ENCODE measurements at regions not wholly inside any gene's neighbourhood (a gene's known extent, or its start where the extent isn't known, plus 50 kb on each side); places are given as distances from the start of the nearest gene placed in this dataset. TPM values are rescaled to one million over a fixed set of nuclear protein-coding genes. Genes with fewer than 3 reads are reported as not detected.
"Not testable (repeated sequence)": the region's sequence is repeated elsewhere in the genome, so short reads cannot be mapped to it uniquely, and the experiment has no call there.

DNA sequence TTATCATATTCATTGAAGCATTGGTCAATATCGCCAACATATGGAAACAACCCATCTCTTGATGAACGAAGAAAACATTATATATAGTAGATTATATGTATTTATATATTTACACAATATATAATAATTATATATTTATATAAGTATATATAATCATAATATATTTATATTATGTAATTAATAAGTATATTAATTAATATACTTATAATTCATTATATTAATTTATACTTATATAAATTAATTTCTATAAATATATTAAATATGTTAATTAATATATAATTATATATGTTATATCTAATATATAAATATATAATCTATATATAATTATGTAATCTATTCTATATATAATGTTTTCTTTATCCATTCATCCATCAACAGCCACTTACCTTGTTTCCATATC is 69.0 kb upstream of the SRD5A3 start:
- no peak for TF ChIP-seq CTCF (IDR thresholded peaks at IDR 0.05; ENCODE audit: insufficient read depth, low read depth, low read length)
- DNase-seq (ENCODE audit: low read depth): no peak
- no peak overlapping the region for H3K4me3 ChIP-seq (ENCODE audit: low read depth, low read length)

- no peak for TF ChIP-seq CTCF (IDR thresholded peaks at IDR 0.05; ENCODE audit: insufficient read depth, low read depth, low read length)
- DNase-seq (ENCODE audit: low read depth): no peak
- no peak overlapping the region for H3K4me3 ChIP-seq (ENCODE audit: low read depth, low read length)
Observed at GRCh38 chr4:55278316-55278715, 67.7 kb upstream of the SRD5A3 start.

- DNase-seq (ENCODE audit: low read depth): not testable (repeated sequence)
Observed at GRCh38 chr4:55280474-55280873, 65.6 kb upstream of the SRD5A3 start.

DNA sequence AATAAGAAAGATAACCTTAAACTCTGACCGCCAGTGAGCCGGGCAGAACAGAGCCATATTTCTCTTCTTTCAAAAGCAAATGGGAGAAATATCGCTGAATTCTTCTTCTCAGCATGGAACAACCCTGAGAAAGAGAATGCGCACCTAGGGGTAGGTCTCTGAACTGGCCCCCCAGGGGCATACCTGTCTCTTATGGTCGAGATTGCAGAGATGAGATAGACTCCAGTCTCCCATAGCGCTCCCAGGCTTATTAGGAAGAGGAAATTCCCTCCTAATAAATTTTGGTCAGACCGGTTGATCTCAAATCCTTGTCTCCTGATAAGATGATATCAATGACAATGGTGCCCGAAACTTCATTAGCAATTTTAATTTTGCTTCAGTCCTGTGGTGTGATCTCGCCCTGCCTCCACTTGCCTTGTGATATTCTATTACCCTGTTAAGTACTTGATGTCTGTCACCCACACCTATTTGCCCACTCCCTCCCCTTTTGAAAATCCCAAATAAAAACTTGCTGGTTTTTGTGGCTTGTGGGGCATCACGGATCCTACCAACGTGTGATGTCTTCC is 64.8 kb upstream of the SRD5A3 start:
- not testable (repeated sequence) for DNase-seq (ENCODE audit: low read depth); H3K4me3 ChIP-seq (ENCODE audit: low read depth, low read length)

More at GRCh38 chr4:55280474-55280873, 65.6 kb upstream of the SRD5A3 start:
- H3K4me3 ChIP-seq (ENCODE audit: low read depth, low read length): not testable (repeated sequence)

DNA sequence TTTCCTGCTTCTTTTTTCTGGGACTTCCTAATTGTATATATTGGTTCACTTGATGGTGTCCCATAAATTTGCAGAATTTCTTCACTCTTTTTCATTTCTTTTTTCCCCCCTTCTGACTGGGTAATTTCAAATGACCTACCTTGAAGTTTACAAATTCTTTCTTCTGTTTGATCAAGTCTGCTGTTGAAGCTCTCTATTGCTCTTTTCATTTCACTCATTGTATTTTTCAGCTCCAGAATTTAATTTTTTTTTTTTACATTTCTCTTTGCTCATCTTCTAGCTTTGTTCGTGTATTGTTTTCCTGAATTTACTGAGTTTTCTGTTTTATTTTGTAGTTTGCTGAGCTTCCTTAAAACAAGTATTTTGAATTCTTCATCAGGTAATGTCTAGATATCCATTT is 61.7 kb upstream of the SRD5A3 start:
- DNase-seq (ENCODE audit: low read depth): no peak
- TF ChIP-seq CTCF (IDR thresholded peaks at IDR 0.05; ENCODE audit: insufficient read depth, low read depth, low read length): no peak
- no peak overlapping the region for H3K4me3 ChIP-seq (ENCODE audit: low read depth, low read length)

GRCh38 chr4:55291227-55291640 is 54.8 kb upstream of the SRD5A3 start:
- no peak overlapping the region for H3K4me3 ChIP-seq (ENCODE audit: low read depth, low read length)
- no peak for TF ChIP-seq CTCF (IDR thresholded peaks at IDR 0.05; ENCODE audit: insufficient read depth, low read depth, low read length)
- no peak for DNase-seq (ENCODE audit: low read depth)

- H3K4me3 ChIP-seq (ENCODE audit: low read depth, low read length): no peak overlapping the region
- no peak for TF ChIP-seq CTCF (IDR thresholded peaks at IDR 0.05; ENCODE audit: insufficient read depth, low read depth, low read length)
- DNase-seq (ENCODE audit: low read depth): no peak
Observed at GRCh38 chr4:55296096-55296495, 49.9 kb upstream of the SRD5A3 start.

Small RNA genes in the stretch of these regions (small RNA-seq; reads per million reads assigned to genes)
- gene RN7SL822P (not detected), gene RNU6-746P (not detected)

Data from fibroblast of villous mesenchyme (primary cell).